Hepatic stellate cell (primary cell): ENCODE measurements at regions not wholly inside any gene's neighbourhood (a gene's known extent, or its start where the extent isn't known, plus 50 kb on each side); places are given as distances from the start of the nearest gene placed in this dataset.

ENCODE experiments used
- DNase-seq: peaks from one replicate; pipeline ENCODE4 v3.0.0; 2011; ENCODE audit warnings: low spot score

DNA sequence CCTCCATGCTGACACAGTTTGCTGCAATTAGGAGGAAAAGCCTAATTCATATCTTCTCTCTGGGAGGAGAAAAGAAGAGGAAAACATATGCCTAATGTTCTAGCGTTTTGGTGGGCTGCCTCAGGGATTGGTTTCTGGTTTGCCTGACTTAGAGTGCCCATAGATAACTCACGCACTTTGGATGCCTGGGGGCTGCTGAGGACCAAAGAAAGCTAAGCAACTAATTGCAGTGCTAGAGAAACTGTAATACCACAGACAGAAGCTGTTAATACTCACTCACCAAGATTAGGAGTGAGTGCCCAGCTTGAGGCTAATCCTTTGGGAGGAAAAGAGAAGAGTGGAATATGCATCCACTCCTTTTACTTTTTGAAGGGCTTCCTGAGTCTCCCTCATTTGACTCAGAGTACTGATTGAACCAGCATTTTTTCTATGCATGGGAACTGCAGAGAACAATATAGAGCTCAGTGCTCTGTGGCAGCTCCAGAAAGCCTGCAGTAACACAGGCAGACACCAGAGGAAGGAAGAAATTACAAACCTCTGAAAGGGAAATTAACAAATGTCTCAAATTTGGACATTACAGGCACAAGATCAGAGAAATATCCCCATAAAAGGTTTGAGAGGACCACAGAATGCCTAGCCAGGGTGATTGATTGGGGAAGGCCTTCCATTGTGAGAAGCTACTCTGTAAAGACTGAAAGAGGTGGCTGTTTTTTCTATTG lies 666.4 kb downstream of the OLFM4 start:
- no peak for DNase-seq

DNA sequence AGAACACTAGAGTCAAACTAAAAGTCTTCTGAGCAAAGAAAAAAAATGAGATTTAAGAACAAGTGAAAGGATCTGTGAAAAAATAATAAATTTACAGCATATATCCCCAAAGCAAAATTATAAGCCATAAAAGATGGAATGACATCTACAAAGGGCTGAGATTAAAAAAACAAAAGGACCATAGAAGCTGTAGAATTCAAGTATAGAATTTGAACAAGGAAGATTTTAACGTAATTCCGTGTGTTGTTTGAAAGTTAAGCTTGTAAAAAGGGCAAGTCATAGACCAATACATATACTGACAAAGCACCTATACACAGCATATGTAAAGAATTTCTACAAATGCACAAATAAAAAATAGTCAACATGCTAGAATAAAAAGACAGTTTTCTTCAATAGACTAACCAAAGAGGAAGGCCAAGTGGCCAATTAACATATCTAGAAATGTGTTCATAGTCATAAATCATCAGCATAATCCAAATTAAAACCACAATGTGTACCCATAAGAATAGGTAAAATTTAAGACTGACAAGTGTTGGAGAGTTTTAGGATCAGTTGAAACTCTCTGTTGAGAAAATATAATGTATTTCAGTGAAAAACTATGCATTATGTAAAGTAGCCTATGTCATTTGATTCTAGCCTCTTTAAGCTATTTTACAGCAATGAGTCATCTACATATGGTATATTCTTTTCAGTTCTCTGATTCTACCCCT lies 674.9 kb downstream of the OLFM4 start:
- no peak for DNase-seq

DNA sequence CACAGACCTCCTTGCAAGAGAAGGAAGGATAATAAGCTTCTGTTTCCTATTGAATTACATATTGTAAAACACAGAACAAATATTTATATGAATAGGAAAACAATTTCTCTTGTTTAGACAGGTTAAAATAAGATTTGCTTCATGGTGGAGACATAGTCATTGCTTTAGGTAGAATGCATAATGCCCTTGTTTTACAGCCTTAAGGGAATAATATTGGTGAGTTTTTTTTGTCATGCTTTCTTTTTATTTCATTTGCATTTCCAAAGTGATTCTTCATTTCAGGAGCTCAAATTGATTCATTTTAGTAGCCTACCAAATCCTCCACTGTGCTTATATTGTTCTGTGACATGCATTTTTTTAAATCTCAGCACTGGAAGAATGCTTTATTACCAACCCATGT lies 690.7 kb downstream of the OLFM4 start:
- no peak for DNase-seq

DNA sequence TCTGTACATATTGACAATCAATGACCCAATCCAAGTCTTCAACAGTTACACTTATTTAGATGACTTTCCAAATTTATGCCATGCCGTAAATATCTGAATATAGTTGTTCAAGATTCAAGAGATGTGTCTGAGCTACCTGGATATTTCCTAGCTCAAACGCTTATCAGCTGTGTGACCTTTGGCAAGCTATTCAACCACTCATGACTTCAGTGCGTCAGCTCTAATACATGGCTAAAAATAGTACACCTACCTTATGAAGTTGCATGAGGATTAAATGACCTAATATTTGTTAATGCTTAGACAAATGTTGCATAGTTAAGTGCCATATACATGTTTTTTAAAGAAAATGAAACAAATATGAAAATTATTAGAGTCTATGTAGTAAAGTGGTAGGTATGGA lies 704.1 kb downstream of the OLFM4 start:
- DNase-seq, result no peak

DNA sequence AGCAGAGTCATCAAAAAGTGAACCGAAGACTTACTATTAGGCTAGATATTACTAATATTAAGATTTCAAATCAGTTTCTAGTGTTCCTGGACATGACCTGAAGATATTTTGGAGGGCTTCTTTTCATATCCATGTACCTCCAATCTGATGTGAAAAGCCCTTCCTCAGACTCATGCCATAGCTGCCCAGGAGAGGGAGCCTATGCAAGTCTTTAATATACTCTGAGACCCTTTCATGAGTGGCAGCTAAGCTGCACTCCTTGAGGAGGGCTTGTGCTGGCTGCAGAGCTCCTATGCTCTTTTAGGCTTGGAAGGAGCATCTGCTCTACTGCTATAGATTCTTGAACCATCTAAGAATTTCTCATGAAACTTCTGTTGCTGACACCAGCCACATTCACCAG lies 715.3 kb downstream of the OLFM4 start:
- no peak for DNase-seq

DNA sequence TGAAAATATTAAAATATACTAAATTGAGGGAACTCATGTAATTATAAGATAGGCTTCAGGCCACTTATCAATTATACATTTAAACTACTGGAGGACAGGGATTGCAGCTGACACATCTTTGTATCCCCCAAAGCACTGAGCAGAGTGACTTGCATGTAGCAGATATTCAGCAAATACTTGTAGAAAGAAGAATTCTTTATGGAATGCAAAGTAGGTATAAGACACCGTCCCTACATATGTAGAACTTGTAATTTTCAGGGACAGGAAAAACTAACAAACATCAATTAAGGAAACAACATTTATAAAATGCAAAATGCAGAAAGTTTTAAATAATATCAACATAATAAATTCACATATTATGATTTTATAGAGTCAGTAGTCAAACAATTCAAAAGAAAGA lies 719.2 kb downstream of the OLFM4 start:
- no peak for DNase-seq

DNA sequence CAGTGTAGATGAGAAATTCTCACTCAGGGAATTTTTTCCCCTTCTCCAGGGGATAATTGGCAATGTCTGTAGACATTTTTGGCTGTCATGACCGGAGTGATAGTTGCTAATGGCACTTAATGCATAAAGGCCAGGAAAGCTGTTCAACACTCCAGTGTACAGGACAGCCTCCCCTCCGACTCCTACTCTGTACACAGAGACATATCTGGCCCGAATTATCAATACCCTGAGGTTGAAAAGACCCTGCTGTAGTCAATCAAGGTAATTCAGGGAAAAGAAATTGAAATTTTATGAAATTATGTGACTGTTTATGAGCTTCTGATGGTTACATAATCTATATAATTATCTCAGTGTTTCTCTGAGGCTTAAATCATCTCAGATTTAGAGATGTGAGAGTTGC lies 720.7 kb downstream of the OLFM4 start:
- DNase-seq, result no peak

DNA sequence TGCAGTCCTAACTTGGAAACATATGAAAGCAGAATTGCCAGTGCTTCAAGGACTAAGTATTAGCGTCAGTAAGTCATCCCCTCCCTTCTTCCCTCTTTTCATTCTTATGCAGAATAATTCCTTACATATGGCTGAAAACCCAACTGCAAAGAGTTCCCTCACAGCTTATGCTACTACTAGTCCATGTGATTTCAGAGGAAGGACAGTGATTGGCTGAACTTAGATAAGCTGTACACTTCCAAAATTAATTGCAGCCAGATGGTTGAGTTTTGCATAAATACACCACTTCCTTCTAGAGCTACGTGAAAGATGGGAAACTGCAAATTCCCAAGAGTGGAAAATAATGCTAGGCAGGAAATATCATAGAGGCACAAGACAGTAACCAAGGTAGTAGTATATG lies 730.4 kb downstream of the OLFM4 start:
- DNase-seq, result no peak

DNA sequence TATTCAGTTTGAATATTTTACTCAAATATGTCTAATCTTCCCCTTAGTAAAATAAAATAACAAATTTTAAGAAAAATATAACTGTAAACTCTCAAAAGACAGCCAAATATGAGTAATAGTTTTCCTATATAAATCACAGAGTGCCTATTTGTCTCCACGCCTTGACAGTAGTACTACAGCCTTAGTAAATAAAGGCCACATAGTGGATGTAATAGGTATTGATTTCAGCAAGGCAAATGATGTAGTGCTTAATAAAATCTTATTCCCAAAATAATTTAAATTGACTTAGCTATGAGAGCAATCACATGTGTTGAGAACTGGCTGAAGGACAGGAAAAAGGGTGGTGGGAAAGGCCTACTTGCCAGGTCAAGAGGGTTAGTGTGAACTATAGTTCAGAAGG lies 747.2 kb downstream of the OLFM4 start:
- DNase-seq, result no peak

DNA sequence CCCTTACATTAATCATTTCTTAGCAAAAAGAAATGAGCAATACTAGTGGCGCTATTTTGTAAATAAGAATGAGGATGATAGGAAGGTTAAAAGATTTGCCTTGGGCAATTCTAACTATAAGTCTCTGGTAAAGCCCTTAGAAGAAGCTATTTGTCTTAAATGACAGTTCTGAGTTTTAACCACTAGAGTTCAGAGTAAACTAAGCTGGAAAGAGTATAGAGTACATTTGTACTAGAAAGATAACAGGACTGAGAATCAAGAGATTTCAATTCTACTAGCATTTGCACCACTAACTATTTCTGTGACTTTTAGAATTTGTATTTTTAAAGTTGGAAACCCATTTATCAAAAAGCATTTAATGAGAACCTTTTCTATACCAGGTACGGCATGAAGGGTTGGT lies 750.3 kb downstream of the OLFM4 start:
- no peak for DNase-seq

DNA sequence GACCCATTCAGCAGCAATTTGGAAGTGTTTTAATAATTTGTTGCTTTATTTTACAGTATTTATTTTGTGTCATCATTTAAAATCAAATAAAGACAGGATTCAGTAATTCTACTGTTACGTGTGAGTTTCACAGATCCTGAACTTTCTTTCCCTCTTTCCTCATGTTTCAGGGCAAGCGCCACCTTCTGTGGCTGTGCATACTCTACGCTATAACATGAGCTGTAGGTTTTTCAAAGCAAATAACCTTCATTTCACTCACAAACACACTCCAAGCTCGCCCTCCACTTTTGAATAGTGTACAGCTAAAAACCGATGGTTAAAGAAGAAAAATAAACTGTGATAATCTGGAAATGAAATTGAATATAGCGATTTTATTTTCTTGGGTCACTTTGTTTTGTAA lies 753.3 kb downstream of the OLFM4 start:
- DNase-seq, result no peak

DNA sequence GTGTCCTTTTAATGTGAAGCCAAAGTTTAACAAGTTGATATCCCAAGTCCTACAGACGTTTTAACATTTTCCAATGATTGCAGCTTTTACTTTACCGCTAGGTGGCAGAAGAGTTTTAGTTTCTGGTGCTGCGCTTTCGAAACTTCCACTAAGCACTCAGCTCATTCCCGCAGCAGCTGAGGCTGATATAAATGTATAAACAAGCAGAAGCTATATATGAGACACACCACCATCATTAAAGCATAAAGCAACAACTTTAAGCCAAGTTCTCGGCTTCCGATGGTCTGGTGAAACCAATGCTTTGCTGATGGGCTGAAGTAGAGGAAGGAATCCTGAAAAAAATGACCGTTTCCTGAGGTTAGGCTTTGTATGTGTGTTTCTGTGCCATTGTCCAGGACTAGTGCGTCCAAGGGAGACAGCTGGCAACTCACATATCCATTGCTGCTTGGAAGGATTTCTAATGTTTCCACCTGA lies 753.9 kb downstream of the OLFM4 start:
- DNase-seq, result peak; percentile 16

DNA sequence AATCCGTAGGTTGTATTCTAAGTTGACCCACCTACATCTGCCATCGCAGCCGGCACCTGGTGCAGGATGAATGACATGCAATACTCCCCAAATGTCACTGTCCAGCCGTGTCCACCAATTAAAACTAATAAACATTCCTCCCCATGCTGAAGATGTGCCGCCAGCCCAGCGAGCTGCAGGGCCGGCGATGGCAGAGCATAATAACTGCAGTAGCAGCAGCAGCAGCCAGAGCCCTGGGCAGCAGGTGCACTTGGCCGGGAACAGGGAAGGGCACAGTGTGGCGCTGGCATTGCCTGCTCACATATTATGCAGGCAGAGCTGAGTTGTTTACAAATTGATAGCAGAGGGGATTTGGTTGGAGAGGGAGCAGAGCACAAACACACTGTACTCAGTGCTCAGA lies 754.9 kb downstream of the OLFM4 start:
- DNase-seq, result no peak

DNA sequence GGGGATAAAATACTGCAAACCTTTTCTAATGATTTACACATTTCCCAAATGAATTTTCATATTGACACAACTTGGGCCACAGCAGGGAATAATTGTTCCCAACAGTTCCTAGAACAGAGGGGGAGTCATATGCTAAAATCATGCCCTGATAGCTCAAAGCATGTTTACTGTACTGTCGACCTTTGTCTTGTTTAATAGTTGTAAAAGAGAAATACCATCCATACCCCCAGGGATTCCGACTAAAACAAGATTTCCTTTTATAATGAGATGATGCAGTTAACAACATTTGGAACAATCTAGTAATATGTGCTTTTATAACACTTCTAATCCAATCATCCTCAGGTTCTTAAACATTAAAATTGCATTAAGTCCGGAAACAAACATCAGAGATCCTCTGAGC lies 759.7 kb downstream of the OLFM4 start:
- DNase-seq, result no peak

DNA sequence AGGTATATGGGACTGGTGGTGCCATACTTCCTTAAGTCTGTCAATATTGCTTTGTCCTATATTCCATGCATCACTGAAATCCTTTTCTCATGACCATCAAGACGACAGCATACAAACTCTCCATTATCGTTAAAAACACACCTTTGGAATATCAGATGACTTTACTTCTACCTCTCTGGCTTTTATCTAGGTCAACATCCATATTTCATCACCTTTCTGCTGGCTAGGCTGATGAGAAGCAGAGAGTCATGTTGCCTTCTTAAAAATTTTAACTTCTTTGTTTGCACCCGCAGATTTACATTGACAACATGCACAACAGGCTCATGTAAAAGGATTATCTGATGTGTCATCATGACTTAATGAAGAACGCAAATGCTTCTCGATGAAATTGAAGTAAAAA lies 771.4 kb downstream of the OLFM4 start:
- DNase-seq, result no peak

DNA sequence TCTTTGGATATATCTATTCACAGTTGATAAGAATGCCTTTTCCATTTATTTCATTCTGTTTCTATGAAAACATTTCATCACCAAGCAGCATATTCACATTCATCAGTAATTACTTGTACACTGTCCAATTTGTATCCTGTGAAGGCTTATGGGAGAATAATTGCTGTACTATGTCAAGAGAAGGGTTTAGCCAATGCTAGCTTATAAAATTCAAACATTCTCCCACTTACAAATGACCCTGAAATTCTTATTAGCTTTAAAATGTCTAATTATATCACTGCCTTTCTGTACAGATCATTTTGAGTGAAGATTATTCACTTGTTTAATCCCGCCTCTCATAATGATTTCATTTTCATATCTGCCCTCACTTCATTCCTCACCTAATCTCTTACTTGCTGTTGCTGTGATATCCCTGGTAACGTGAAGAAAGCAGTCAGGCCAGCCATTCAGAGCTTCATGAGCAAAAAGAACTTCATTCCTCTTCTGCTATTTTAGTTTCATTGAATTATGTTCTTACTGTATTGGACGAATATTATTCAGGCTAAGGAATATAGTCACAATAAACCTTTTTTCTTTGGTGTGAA lies 778.7 kb downstream of the OLFM4 start:
- DNase-seq, result no peak

DNA sequence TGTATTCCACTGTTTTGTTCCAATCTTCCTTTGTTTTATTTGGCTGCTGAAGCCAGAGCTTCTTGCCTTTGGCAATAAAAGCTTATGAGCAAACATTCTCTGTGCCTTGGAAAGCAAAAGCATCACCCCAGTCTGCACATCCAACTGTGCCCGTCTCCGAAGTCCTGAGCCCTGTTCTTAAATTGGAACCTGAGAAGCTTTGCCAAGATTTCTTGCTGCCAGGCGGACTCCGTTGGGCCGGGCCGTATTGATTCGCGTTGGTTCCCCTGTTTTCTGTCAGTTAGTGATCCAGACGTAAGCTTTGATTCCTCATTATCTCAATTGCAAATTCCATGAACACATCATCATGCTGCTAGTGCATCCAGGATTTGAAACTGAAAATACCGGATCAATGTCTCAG lies 793.0 kb downstream of the OLFM4 start:
- DNase-seq, result no peak

DNA sequence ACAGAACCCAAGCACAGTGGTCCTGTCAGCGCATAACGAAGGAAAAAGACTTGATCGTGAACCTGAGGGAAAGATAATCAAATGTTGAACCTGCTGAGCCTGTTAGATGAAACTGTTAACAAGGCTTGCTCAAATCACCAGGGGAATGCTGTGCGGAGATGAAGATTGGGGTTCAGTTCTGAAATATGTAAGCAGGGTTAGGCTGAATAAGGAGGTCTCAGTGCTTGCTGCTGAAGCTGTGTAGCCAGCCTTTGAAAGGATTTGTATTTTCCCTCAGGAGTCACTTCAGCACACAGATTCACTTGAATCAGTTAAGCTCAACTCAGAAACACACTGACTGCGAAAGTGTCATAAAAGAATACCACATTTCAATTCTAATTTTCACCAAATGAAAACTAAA lies 793.5 kb downstream of the OLFM4 start:
- DNase-seq, result no peak

DNA sequence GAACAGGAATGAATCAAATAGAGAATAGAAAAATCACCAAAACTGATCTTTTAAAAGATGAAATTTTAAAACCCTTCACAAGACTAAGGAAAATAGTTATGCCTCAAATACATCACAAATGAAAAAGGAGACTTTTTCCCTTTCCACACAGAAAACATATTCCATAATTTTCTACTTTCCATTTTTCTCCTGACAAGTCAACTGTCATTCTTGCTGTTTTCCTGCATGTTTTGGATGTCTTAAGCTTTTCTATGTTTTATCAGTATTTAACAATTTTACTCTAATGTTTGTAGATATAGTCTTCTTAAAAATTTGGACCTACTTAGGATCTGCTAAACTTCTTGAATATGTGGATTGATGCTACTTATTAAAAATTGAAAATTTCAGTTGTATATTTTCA lies 810.8 kb downstream of the OLFM4 start:
- DNase-seq, result no peak

DNA sequence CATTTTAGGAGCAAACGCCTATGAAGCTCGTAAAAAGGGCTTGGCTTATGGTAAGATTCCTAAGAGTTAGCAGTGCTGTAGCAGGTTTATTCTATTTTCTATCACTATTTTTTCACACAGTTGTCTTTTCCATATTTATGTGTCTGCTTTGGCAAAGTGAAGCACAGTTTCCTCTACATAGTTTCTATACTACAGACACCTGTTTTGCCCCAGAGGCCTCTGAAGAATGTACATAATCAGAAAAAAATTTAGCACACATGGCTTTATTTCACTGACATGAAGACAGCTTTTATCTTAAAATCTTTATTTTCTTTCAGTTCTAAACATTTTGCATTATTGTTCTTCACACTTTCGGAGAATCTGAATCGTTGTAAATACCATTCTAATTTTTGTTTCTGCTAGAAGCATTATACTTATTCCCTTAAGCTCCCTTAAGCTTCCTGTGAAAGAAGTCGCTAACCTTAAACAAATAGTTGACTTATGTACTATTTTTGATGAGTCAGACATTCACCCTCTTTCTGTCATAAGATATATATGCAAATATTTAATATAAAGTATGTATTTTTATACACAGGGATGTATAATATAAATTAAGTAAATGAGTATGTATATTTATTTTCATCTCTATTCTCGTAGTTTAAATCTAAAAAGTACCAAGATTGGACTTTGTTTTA lies 816.0 kb downstream of the OLFM4 start:
- DNase-seq, result no peak

DNA sequence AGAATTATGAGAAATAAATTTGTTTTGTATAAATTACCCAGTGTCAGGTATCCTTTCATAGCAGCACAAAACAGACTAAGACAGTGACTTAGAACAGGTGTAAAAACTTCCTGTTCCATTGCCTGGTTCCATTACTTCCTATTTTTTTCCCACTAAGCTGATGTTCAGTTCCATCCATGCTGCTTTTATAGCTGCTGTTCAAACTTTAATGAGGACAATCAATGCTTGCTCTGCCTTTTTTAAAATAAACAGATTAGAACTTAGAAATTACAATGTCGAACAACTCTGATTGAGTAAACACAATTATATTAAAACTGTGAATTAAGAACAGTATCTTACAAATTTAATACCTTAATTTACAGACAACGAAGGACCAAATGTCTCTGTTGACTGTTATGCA lies 818.9 kb downstream of the OLFM4 start:
- no peak for DNase-seq

DNA sequence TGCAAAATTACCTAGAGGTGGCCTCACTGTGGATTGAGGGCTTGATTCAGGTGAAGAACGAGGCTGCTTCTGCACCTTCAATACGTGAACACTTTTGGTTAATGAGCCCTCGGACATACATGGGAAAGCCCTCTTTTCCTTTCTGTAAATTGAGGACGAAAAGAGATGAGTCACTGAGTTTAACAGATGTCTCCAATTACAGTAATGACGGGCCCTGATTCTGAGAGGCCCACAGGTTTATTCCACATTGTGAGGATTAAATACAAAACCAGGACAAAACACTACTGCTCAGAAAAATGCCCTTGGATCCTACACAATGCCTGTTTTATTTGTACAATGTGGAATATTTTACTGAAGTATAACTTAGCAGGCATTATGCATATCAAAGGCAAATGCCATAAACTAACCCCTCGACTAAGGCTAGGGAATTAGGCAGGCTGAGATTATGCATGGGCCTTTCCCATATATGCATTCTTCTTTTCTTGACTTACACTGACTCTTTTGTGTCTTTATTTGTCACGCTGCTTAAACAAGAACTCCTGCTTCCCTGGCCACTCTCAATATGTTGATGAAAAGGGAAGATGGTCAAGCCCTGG lies 819.9 kb downstream of the OLFM4 start:
- DNase-seq, result no peak

DNA sequence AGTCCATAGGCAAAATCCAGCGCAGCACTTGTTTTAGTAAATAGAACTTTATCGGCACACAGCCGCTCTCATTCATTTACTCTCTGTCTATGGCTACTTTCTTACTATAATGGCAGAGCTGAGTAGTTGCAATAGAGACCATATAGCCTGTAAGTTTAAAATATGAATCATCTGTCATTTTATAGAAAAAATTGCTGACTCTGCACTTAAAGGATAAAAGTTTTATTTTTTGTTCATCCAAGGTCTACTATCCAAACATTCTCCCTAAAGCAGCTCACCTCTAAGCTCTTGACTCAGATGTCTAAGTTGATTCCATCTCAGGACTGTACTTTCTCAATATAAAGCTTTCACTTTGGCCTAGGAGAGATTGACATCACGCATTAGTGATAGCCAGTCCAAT lies 825.7 kb downstream of the OLFM4 start:
- no peak for DNase-seq
